Kidney tubule cell (primary cell): ENCODE measurements at regions not wholly inside any gene's neighbourhood (a gene's known extent, or its start where the extent isn't known, plus 50 kb on each side); places are given as distances from the start of the nearest gene placed in this dataset.

Experiments used
- DNase-seq: peaks from one replicate; pipeline ENCODE4 v3.0.0-alpha.2; 2018; ENCODE audit warnings: low spot score

GRCh38 chr18:1954583-1955312 lies 616.6 kb downstream of the METTL4 start:
- no peak for DNase-seq

GRCh38 chr18:1958798-1959197 lies 612.5 kb downstream of the METTL4 start:
- no peak for DNase-seq

GRCh38 chr18:1965016-1965415 lies 606.3 kb downstream of the METTL4 start:
- no peak for DNase-seq

GRCh38 chr18:1965541-1965940 lies 605.8 kb downstream of the METTL4 start:
- DNase-seq = no peak

GRCh38 chr18:1968801-1969498 lies 602.4 kb downstream of the METTL4 start:
- DNase-seq = no peak

GRCh38 chr18:1976484-1976883 lies 594.8 kb downstream of the METTL4 start:
- DNase-seq = no peak

- no peak for DNase-seq
Observed at GRCh38 chr18:1982056-1982455, 589.2 kb downstream of the METTL4 start.

- no peak for DNase-seq
Observed at GRCh38 chr18:1983746-1984515, 587.4 kb downstream of the METTL4 start.

GRCh38 chr18:1993866-1994265 lies 577.4 kb downstream of the METTL4 start:
- DNase-seq = no peak

- no peak for DNase-seq
Observed at GRCh38 chr18:1994471-1994870, 576.8 kb downstream of the METTL4 start.

GRCh38 chr18:1995041-1995612 lies 576.2 kb downstream of the METTL4 start:
- no peak for DNase-seq

- DNase-seq = peak; percentile 37
Observed at GRCh38 chr18:1998121-1998520, 573.2 kb downstream of the METTL4 start.

- peak; percentile 7 for DNase-seq
Observed at GRCh38 chr18:1999387-1999786, 571.9 kb downstream of the METTL4 start.

GRCh38 chr18:2002151-2002550 lies 569.2 kb downstream of the METTL4 start:
- peak; percentile 14 for DNase-seq

GRCh38 chr18:2002604-2003003 lies 568.7 kb downstream of the METTL4 start:
- no peak for DNase-seq

GRCh38 chr18:2009942-2010697 lies 561.2 kb downstream of the METTL4 start:
- no peak for DNase-seq

GRCh38 chr18:2027016-2027415 lies 544.3 kb downstream of the METTL4 start:
- DNase-seq = peak; percentile 93

GRCh38 chr18:2027756-2028155 lies 543.5 kb downstream of the METTL4 start:
- DNase-seq = no peak

GRCh38 chr18:2028986-2029385 lies 542.3 kb downstream of the METTL4 start:
- DNase-seq = no peak

- DNase-seq = peak; percentile 21
Observed at GRCh38 chr18:2030647-2031046, 540.7 kb downstream of the METTL4 start.

GRCh38 chr18:2032036-2032435 lies 539.3 kb downstream of the METTL4 start:
- no peak for DNase-seq

- no peak for DNase-seq
Observed at GRCh38 chr18:2035056-2035455, 536.2 kb downstream of the METTL4 start.
